DMS 273 (cell line): ENCODE measurements at regions not wholly inside any gene's neighbourhood (a gene's known extent, or its start where the extent isn't known, plus 50 kb on each side); places are given as distances from the start of the nearest gene placed in this dataset.
A peak's percentile ranks its signal among the peaks of the same experiment; 100 is the strongest.
"Not testable (repeated sequence)": the region's sequence is repeated elsewhere in the genome, so short reads cannot be mapped to it uniquely, and the experiment has no call there.

Experiments
- DNase-seq: peaks from one replicate; lab custom pipeline; 2025; ENCODE audit not compliant: unreplicated experiment; lab: John Stamatoyannopoulos, UW

DNA sequence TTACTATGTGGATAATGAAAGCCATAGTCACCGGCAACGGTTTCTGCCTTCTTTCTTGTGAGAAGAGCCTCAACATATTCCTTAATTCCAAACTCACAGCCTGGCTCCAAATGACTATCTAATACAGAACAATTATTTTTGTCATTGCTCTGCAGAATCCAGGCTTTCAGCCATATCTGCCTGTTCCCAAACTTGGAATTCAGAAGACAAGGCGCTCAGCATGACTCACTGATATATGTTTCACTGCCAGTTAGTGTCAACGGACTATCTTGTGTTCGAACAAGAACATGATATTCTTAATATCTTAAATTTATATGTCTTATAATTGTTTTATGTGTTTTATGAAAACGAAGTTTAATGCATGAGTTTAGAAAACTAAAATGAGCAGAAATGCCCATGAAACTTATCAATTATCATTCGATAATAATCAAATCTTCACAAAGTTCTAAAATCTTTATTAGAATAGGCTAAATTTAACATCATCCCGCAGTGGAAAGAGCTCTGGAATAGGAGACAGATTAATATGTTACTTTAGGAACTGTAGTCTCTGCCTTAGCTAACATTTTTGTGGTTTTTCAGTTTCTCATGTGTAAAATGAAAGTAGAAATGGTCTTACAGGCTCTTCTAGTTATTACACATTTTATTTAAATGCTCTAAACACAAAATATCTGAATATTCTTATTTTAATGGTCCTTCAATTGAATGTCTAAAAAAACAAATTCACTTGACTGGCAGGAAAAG, 669.3 kb upstream of the GJE1 start:
- DNase-seq: no peak

GRCh38 chr6:141460743-141461484, 671.8 kb upstream of the GJE1 start:
- DNase-seq: peak; percentile 40

DNA sequence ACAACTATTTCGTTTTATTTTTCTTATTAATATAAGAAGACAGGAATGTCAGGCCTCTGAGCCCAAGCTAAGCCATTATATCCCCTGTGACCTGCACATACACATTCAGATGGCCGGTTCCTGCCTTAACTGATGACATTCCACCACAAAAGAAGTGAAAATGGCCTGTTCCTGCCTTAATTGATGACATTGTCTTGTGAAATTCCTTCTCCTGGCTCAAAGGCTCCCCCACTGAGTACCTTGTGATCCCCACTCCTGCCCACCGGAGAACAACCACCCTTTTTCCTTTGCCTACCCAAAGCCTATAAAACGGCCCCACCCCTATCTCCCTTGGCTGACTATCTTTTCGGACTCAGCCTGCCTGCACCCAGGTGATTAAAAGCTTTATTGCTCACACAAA, 672.5 kb upstream of the GJE1 start:
- not testable (repeated sequence) for DNase-seq

DNA sequence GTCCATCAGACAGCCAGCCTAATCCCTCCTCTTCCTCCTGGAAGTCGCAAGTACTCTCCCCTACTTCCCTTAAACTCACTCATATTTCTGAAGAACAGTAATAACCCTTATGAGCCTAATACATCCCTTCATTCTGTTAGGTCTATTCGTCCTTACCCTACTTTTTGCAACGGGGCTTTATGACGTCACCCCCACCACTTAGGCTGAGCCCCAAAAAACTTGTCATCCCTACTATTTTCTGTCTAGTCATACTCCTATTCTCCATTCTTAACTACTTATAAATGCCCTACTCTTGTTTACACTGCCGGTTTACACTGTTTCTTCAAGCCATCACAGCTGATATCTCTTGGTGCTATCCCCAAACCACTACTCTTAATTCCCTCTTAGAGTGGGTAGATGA, 674.7 kb upstream of the GJE1 start:
- not testable (repeated sequence) for DNase-seq

DNA sequence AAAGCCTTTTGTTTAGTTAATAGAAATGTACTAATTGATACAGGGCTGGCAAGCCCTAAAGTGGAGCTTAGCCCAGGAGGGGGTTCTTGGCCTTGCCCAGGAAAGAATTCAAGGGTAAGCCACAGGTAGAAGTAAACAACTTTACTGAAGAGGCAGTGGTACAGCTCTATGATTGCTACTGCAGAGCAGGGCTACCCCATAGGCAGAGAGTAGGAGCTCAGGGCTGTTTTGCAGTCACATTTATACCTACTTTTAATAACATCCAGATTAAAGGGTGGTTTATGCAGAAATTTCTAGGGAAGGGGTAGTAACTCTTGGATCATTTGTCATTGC, 680.4 kb upstream of the GJE1 start:
- no peak for DNase-seq

DNA sequence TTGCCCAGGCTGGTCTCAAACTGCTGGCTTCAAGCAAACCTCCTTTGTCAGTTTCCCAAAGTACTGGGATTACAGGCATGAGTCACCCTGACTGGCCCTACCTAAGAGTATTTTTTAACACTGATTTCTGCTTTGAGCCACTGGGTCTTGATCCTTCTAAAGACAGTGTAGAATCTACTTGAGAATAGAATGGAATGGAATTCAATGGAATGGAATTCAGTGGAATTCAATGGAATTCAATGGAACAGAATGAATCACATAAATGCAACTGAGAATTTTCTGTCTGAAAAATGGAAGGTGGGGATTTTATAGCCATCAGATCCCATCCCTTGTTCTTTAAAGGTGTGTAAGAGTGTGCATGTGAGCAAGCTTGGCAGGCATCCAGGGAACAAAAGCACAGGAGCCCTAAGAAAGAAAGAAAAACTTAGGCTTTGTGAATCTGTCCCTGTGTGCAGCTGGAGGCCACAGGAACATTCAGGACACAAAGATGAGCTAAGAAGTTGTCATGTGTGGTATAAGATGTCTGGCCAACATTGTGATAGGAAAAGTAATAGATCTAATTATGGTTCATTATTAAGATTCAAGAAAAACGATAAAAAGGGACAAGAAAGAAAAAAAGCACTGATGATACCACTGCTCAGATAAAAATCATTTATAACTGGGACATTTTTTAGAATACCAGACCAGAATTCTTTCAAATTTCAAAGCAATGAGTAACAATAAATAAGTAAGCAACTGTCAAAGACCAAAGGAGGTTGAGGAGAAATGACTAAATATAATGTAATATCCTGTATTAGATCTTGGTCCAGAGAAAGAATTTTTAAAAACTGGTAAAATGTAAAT, 681.0 kb upstream of the GJE1 start:
- DNase-seq: no peak

DNA sequence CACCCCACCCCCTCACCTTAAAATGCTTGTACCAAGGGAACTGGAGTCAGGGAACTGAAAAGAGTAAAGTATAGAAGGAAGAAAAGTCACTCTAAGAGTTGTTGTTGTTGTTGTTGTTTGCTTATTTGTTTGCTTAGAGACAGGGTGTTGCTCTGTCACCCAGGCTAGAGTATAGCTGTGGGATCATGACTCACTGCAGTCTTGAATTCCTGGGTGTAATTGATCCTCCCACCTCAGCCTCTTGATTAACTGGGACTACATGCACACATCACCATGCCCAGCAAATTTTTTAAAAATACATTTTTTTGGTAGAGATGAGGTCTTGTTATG, 681.6 kb upstream of the GJE1 start:
- no peak for DNase-seq

- no peak for DNase-seq
Observed at GRCh38 chr6:141445928-141446628, 686.6 kb upstream of the GJE1 start.

GRCh38 chr6:141443668-141444289, 688.9 kb upstream of the GJE1 start:
- DNase-seq: no peak

GRCh38 chr6:141443032-141443431, 689.7 kb upstream of the GJE1 start:
- DNase-seq: no peak

GRCh38 chr6:141439513-141439912, 693.2 kb upstream of the GJE1 start:
- no peak for DNase-seq

GRCh38 chr6:141437685-141438084, 695.0 kb upstream of the GJE1 start:
- DNase-seq: no peak

DNA sequence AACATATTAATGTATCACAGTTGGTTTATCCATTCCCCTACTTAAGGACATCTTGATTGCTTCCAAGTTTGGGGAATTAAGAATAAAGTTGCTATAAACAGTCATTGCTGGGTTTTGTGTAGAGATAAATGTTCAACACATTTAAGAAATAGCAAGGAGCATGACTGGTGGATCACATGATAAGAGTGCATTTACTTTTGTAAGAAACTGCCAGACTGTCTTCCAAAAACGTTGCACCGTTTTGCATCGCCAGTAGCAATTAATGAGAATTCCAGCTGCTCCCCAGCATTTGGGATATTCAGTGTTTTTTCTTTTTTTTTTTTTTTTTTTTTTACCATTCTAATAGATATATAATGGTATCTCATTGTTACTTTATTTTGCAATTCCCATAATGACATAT, 695.7 kb upstream of the GJE1 start:
- no peak for DNase-seq

- no peak for DNase-seq
Observed at GRCh38 chr6:141426400-141426980, 706.2 kb upstream of the GJE1 start.

GRCh38 chr6:141421378-141421777, 711.3 kb upstream of the GJE1 start:
- DNase-seq: no peak

GRCh38 chr6:141418076-141418475, 714.6 kb upstream of the GJE1 start:
- DNase-seq: no peak

- no peak for DNase-seq
Observed at GRCh38 chr6:141415896-141416295, 716.8 kb upstream of the GJE1 start.

DNA sequence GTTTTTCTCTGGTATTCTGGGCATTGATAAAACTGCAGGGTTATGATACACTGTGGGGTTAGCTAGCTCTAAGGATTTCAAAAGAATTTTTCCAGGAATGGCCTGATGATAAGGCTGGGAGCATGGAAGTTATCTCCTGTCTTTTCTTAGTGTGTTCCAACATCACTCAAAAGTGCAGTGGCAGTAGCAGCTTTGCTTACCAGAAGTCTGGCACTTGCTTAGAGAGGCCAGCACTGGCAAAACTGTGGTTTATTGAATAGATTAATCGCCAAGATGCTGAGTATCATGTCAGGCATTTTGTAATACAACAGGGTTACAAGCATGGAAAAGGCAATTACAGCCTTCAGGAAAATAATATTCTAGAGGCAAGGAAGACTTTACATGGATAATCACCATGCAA, 719.5 kb upstream of the GJE1 start:
- DNase-seq: no peak

GRCh38 chr6:141406761-141407160, 726.0 kb upstream of the GJE1 start:
- DNase-seq: no peak

DNA sequence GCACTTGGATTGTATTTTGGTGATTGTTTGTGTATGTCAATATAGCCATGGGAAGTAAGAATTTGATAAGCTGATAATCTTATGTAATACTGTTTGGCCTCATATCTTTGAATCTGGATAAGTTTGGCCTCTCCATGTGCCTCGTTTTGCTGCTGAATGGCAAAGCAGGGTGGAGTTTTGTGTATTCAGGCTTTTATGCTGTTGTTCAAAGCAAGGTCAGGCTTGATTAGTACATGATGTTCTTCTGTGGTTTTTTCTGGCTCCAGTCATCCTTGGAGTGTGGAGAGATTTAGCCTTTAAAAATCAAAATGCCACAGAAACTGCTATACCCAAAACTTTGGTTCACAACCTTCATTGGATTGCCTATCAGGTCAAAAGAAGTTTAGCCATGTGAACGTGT, 728.9 kb upstream of the GJE1 start:
- no peak for DNase-seq

DNA sequence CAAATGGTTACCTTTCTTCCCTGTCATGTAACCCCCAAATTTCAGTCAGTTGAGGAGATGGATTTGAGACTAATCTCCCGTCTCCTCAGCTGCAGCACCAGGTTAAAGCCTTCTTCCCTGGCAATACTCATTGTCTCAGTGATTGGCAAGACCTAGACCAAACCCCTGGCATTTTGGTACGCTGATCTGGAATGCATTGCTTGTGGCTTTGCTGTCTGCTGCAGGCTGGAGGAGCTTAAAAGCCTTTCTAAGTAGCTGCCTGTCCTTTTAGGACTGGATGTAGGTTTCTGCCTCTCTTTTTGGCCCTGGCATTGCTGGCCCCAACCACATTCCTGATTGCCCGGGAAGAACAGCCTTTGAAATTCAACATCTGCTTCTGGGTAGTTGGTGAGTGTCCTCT, 729.6 kb upstream of the GJE1 start:
- DNase-seq: no peak
